Panc1 (cell line): ENCODE measurements at regions not wholly inside any gene's neighbourhood (a gene's known extent, or its start where the extent isn't known, plus 50 kb on each side); places are given as distances from the start of the nearest gene placed in this dataset.

Experiments used
- ATAC-seq: fragments of 200-7000 bp; cut with Tn5 transposase; 2 replicates; pipeline ENCODE4 v1.9.1; 2020; ENCODE audit warnings: mild to moderate bottlenecking, moderate library complexity
- BruUV-seq: library from RNA; stranded (reverse); fragments of 400-500 nt; replicated peaks from 2 replicates; lab custom pipeline; 2021; lab: Mats Ljungman, UMichigan
- CTCF ChIA-PET: fragments of 300-600 bp; sonication (Branson Sonifier 250); formaldehyde crosslinking; loops from one replicate; lab custom pipeline; 2022; ENCODE audit warnings: antibody characterized with exemption; lab: Charles Lee
- POLR2A ChIA-PET: fragments of 300-600 bp; sonication (Branson Sonifier 250); formaldehyde crosslinking; loops from one replicate; lab custom pipeline; 2022; ENCODE audit warnings: antibody characterized with exemption; lab: Charles Lee
- DNase-seq: peaks from one replicate; pipeline ENCODE4 v3.0.0-alpha.2; 2010; ENCODE audit warnings: low read depth, low spot score
- H3K27ac ChIP-seq: 2 replicates; pipeline ENCODE4 v1.5.1; 2011; ENCODE audit warnings: mild to moderate bottlenecking, low read length, inconsistent platforms
- H3K27me3 ChIP-seq: fragments of 200-500 bp; sonication (Bioruptor generic); 2 replicates; pipeline ENCODE4 v1.6.0; 2014; ENCODE audit warnings: low read length, inconsistent platforms; ENCODE audit not compliant: control insufficient read depth, insufficient read depth
- H3K36me3 ChIP-seq: fragments of 200-500 bp; sonication (Bioruptor generic); 2 replicates; pipeline ENCODE4 v1.5.1; 2014; ENCODE audit warnings: inconsistent platforms, mild to moderate bottlenecking, low read length, moderate library complexity; ENCODE audit not compliant: control insufficient read depth, insufficient read depth
- H3K4me1 ChIP-seq: 2 replicates; pipeline ENCODE4 v1.5.1; 2011; ENCODE audit warnings: inconsistent platforms, mild to moderate bottlenecking, low read length, moderate library complexity; ENCODE audit not compliant: control insufficient read depth, insufficient read depth
- H3K4me3 ChIP-seq, 2 experiments: 2 replicates each; pipeline ENCODE4 v1.5.1; 2011 to 2012; ENCODE audit warnings: low read depth in 2 of 2, low read length in 2 of 2, mild to moderate bottlenecking in 2 of 2, inconsistent platforms in 1 of 2, moderate library complexity in 1 of 2
- H3K9me3 ChIP-seq: fragments of 200-500 bp; sonication (Bioruptor generic); 2 replicates; pipeline ENCODE4 v1.5.1; 2014; ENCODE audit warnings: low read depth, mild to moderate bottlenecking, inconsistent platforms, low read length, moderate library complexity; ENCODE audit not compliant: control insufficient read depth, insufficient read depth
- CTCF ChIP-seq: fragments of 450-650 bp; IDR thresholded peaks from 2 replicates; pipeline ENCODE4 v1.5.1; 2017; ENCODE audit warnings: mild to moderate bottlenecking
- POLR2AphosphoS5 ChIP-seq: IDR thresholded peaks from 2 replicates; pipeline ENCODE4 v1.6.1; 2012; ENCODE audit warnings: mild to moderate bottlenecking, low read depth, low read length, moderate library complexity
- SIN3A ChIP-seq: IDR thresholded peaks from 2 replicates; pipeline ENCODE4 v1.6.1; 2012; ENCODE audit warnings: low read depth, mild to moderate bottlenecking, low read length, moderate library complexity, borderline replicate concordance; ENCODE audit not compliant: insufficient read depth
- TCF7L2 ChIP-seq: IDR thresholded peaks from 2 replicates; pipeline ENCODE4 v1.6.1; 2011; ENCODE audit warnings: mild to moderate bottlenecking, low read depth, low read length, inconsistent platforms
- in situ Hi-C: cut with HindIII; loops from 2 replicates; pipeline ENCODE4 v1.10.0; 2016; ENCODE audit warnings: low sequenced_read_pairs, low pct_unique_long_range_greater_than_20kb
- intact Hi-C: fragments of 100-400 bp; cut with micrococcal nuclease; formaldehyde crosslinking; loops from one replicate; pipeline ENCODE4 v1.10.0; 2022; ENCODE audit not compliant: unreplicated experiment
- TF ChIP-seq, protein P1 (sequence below), 2 experiments: IDR thresholded peaks; 2 replicates each; pipeline ENCODE4 v1.6.1; 2011 to 2012; ENCODE audit warnings: low read depth in 2 of 2, control low read depth in 1 of 2, low read length in 1 of 2, mild to moderate bottlenecking in 1 of 2, moderate library complexity in 1 of 2; ENCODE audit not compliant: insufficient read depth in 1 of 2

GRCh38 chr12:33587354-33587753 is 147.7 kb upstream of the SYT10 start:
- TF ChIP-seq SIN3A (no peak), TCF7L2 (no peak), POLR2AphosphoS5 (no peak), CTCF (no peak)
- TF ChIP-seq, protein P1, sequence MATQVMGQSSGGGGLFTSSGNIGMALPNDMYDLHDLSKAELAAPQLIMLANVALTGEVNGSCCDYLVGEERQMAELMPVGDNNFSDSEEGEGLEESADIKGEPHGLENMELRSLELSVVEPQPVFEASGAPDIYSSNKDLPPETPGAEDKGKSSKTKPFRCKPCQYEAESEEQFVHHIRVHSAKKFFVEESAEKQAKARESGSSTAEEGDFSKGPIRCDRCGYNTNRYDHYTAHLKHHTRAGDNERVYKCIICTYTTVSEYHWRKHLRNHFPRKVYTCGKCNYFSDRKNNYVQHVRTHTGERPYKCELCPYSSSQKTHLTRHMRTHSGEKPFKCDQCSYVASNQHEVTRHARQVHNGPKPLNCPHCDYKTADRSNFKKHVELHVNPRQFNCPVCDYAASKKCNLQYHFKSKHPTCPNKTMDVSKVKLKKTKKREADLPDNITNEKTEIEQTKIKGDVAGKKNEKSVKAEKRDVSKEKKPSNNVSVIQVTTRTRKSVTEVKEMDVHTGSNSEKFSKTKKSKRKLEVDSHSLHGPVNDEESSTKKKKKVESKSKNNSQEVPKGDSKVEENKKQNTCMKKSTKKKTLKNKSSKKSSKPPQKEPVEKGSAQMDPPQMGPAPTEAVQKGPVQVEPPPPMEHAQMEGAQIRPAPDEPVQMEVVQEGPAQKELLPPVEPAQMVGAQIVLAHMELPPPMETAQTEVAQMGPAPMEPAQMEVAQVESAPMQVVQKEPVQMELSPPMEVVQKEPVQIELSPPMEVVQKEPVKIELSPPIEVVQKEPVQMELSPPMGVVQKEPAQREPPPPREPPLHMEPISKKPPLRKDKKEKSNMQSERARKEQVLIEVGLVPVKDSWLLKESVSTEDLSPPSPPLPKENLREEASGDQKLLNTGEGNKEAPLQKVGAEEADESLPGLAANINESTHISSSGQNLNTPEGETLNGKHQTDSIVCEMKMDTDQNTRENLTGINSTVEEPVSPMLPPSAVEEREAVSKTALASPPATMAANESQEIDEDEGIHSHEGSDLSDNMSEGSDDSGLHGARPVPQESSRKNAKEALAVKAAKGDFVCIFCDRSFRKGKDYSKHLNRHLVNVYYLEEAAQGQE (IDR thresholded peaks at IDR 0.05; ENCODE audit: insufficient read depth in 1 of 2, low read depth in 2 of 2, low read length in 1 of 2) = no peak
- Histone ChIP-seq H3K4me1 (no peaks in the 10 kb centered on the region), H3K36me3 (no peaks in the 10 kb centered on the region), H3K4me3 (no peak overlapping the region), H3K27ac (no peak overlapping the region), H3K27me3 (no peaks in the 10 kb centered on the region), H3K9me3 (no peaks in the 10 kb centered on the region)
- in situ Hi-C loops (no loop called here), intact Hi-C loops (no loop called here)
- ChIA-PET CTCF (no interaction called here), POLR2A (no interaction called here)
- no peak for ATAC-seq
- BruUV-seq = no TSS peak
- DNase-seq = peak; percentile 28

DNA sequence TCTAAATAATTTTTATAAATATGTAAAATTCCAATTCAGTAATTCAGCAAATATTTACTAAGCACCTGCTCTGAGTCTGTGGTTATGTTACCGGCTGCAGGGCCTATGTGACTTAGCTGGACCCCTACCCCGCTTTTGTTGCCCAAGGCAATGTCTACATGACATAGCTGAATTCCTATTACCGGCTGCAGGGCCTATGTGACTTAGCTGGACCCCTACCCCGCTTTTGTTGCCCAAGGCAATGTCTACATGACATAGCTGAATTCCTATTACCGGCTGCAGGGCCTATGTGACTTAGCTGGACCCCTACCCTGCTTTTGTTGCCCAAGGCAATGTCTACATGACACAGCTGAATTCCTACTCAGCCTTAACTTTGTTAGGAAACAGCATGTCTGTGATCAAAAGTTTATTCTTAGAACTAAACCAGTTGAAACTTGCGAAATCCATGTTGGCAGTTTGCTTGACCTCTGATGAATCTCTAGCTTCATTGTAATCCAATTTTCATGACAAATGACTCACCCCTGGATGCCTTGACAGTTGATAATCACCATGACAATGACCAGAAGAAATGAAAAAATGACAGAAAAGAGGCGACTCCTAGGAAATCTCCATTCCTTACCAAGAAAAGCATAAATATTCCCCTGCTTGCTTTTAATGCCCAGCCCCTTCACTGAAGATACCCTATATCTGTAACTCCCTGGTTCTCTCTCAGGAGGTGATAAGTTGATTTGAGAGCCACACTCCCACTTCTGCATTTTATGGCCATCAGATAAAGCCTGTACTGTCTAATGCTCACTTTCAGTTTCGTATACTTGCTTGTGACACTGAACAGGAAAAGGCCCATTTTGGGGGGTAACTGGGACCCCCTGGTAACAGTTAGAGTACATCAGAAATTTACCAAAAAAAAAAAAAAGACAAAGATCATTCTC is 148.4 kb upstream of the SYT10 start:
- no peaks in the 10 kb centered on the region for H3K27me3 ChIP-seq
- no TSS peak for BruUV-seq
- H3K36me3 ChIP-seq = no peaks in the 10 kb centered on the region
- no peak for TF ChIP-seq SIN3A
- POLR2A ChIA-PET = no interaction called here
- no peak for DNase-seq
- H3K4me1 ChIP-seq = no peaks in the 10 kb centered on the region
- H3K9me3 ChIP-seq = no peaks in the 10 kb centered on the region
- intact Hi-C loops (no loop called here), in situ Hi-C loops (no loop called here)
- ATAC-seq = no peak
- CTCF ChIA-PET = no interaction called here
- H3K27ac ChIP-seq = no peak overlapping the region
- no peak overlapping the region for H3K4me3 ChIP-seq
